Neuronal stem cell (in vitro differentiated cells): ENCODE measurements at regions not wholly inside any gene's neighbourhood (a gene's known extent, or its start where the extent isn't known, plus 50 kb on each side); places are given as distances from the start of the nearest gene placed in this dataset.

ENCODE experiments used
- DNase-seq: peaks from one replicate; pipeline ENCODE4 v3.0.0-alpha.2; 2013; ENCODE audit warnings: low spot score
- H2AFZ ChIP-seq: one replicate; pipeline ENCODE4 v1.6.1; 2013; ENCODE audit warnings: mild to moderate bottlenecking, low read length, inconsistent platforms
- H2AK5ac ChIP-seq: 2 replicates; pipeline ENCODE4 v1.6.1; 2013; ENCODE audit warnings: low read depth, mild to moderate bottlenecking, inconsistent platforms, low read length, moderate library complexity, mixed read lengths
- H2BK120ac ChIP-seq: 2 replicates; pipeline ENCODE4 v1.6.1; 2013; ENCODE audit warnings: low read depth, mild to moderate bottlenecking, inconsistent platforms, low read length, moderate library complexity, mixed read lengths
- H2BK12ac ChIP-seq: one replicate; pipeline ENCODE4 v1.6.1; 2013; ENCODE audit warnings: low read length, inconsistent platforms
- H2BK15ac ChIP-seq: 2 replicates; pipeline ENCODE4 v1.6.1; 2013; ENCODE audit warnings: mild to moderate bottlenecking, low read length, inconsistent platforms, mixed read lengths
- H2BK5ac ChIP-seq: one replicate; pipeline ENCODE4 v1.6.1; 2013; ENCODE audit warnings: inconsistent platforms, mild to moderate bottlenecking, low read length, moderate library complexity
- H3K14ac ChIP-seq: one replicate; pipeline ENCODE4 v1.6.1; 2013; ENCODE audit warnings: low read length, inconsistent platforms
- H3K18ac ChIP-seq: 2 replicates; pipeline ENCODE4 v1.6.1; 2013; ENCODE audit warnings: low read length, inconsistent platforms
- H3K23ac ChIP-seq: 2 replicates; pipeline ENCODE4 v1.6.1; 2013; ENCODE audit warnings: low read depth, mild to moderate bottlenecking, mixed read lengths, low read length, inconsistent platforms; ENCODE audit not compliant: poor library complexity
- H3K27ac ChIP-seq: replicated peaks from 3 replicates; pipeline ENCODE4 v1.5.1; 2013; ENCODE audit warnings: low read length, inconsistent platforms
- H3K27me3 ChIP-seq, 3 experiments: 2 replicates each; pipeline ENCODE4 v1.6.1; 2013; ENCODE audit warnings: low read length in 3 of 3, mild to moderate bottlenecking in 2 of 3, inconsistent platforms in 1 of 3, low read depth in 1 of 3, mixed read lengths in 1 of 3, moderate library complexity in 1 of 3; ENCODE audit not compliant: control insufficient read depth in 3 of 3, insufficient read depth in 3 of 3
- H3K36me3 ChIP-seq, 2 donors: replicated peaks in 1 of 2; 2 replicates each; pipeline ENCODE4 v1.6.1; 2013; ENCODE audit warnings: low read length in 2 of 2; ENCODE audit not compliant: control insufficient read depth in 2 of 2, insufficient read depth in 2 of 2
- H3K4ac ChIP-seq: 2 replicates; pipeline ENCODE4 v1.6.1; 2013; ENCODE audit warnings: inconsistent platforms, mild to moderate bottlenecking, low read length, moderate library complexity
- H3K4me1 ChIP-seq, 2 donors: 1 replicate in 1 of 2; 2 replicates in 1 of 2; pipeline ENCODE4 v1.6.1; 2013; ENCODE audit warnings: low read length in 2 of 2, low read depth in 1 of 2; ENCODE audit not compliant: control insufficient read depth in 2 of 2, insufficient read depth in 1 of 2
- H3K4me2 ChIP-seq: one replicate; pipeline ENCODE4 v1.6.1; 2013; ENCODE audit warnings: mild to moderate bottlenecking, low read length, inconsistent platforms; ENCODE audit not compliant: insufficient read depth, poor library complexity, severe bottlenecking
- H3K4me3 ChIP-seq, 2 donors: 2 replicates each; pipeline ENCODE4 v1.5.1; 2013; ENCODE audit warnings: low read length in 2 of 2, mild to moderate bottlenecking in 2 of 2, inconsistent platforms in 1 of 2, moderate library complexity in 1 of 2
- H3K79me1 ChIP-seq: one replicate; pipeline ENCODE4 v1.6.1; 2013; ENCODE audit warnings: low read depth, mild to moderate bottlenecking, inconsistent platforms, low read length, moderate library complexity
- H3K9ac ChIP-seq: one replicate; pipeline ENCODE4 v1.6.1; 2013; ENCODE audit warnings: mild to moderate bottlenecking, low read depth, low read length, inconsistent platforms; ENCODE audit not compliant: poor library complexity
- H3K9me3 ChIP-seq, 2 donors: replicated peaks in 1 of 2; 2 replicates each; pipeline versions ENCODE3 to v1.6.1; 2013; ENCODE audit warnings: low read length in 2 of 2, mild to moderate bottlenecking in 2 of 2, inconsistent platforms in 1 of 2, low read depth in 1 of 2, mixed read lengths in 1 of 2, moderate library complexity in 1 of 2; ENCODE audit not compliant: control insufficient read depth in 2 of 2, insufficient read depth in 1 of 2
- H4K8ac ChIP-seq: one replicate; pipeline ENCODE4 v1.6.1; 2013; ENCODE audit warnings: low read depth, mild to moderate bottlenecking, inconsistent platforms, low read length, moderate library complexity
- H4K91ac ChIP-seq: one replicate; pipeline ENCODE4 v1.6.1; 2013; ENCODE audit warnings: low read length, low read depth, mild to moderate bottlenecking, inconsistent platforms; ENCODE audit not compliant: poor library complexity
- WGBS, 2 donors: extraction: QIAGEN DNeasy Blood & Tissue Kit; methylation state at CpG; one replicate each; pipeline ENCODE4 v1.1.7; 2013; ENCODE audit warnings: missing lambda C conversion rate in 2 of 2, mixed read lengths in 1 of 2; ENCODE audit not compliant: insufficient read length in 2 of 2, insufficient replicate concordance in 1 of 2; ENCODE audit errors: extremely low coverage in 2 of 2; 5-methylcytosine and 5-hydroxymethylcytosine counted together

DNA sequence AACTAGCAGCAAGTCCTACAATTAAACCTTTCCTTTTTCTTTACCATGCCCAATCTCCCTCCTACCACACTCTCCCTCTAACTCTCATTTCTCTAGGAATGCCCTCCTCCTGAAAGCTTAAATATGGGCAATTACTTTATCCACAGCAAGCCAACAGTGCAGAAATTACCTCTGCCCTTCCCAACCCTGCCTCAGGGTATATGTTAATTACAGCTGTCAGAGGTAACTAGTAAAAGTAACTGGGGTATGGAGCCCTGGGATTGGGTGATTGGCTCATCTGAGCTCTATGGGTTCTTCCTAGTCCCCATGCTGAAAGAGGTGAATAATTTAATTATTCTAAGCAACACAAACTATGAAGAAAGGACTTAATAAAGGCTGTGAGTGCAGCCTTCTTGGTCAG lies 478.9 kb upstream of the NMUR2 start:
- Histone ChIP-seq H4K8ac (no peak overlapping the region), H3K9me3 (no peaks in the 10 kb centered on the region), H3K79me1 (no peaks in the 10 kb centered on the region), H3K18ac (no peak overlapping the region), H2BK15ac (no peak overlapping the region), H2AK5ac (no peak overlapping the region), H3K9ac (no peak overlapping the region), H3K4ac (no peak overlapping the region), H3K4me3 (no peak overlapping the region), H3K4me2 (no peak overlapping the region), H3K27ac (no peak overlapping the region), H2AFZ (no peak overlapping the region), H3K14ac (no peak overlapping the region), H2BK5ac (no peak overlapping the region), H3K4me1 (no peaks in the 10 kb centered on the region), H4K91ac (no peak overlapping the region), H2BK120ac (no peak overlapping the region), H3K23ac (no peak overlapping the region), H3K36me3 (no peaks in the 10 kb centered on the region), H3K27me3 (no peaks in the 10 kb centered on the region), H2BK12ac (no peak overlapping the region)
- no peak for DNase-seq

DNA sequence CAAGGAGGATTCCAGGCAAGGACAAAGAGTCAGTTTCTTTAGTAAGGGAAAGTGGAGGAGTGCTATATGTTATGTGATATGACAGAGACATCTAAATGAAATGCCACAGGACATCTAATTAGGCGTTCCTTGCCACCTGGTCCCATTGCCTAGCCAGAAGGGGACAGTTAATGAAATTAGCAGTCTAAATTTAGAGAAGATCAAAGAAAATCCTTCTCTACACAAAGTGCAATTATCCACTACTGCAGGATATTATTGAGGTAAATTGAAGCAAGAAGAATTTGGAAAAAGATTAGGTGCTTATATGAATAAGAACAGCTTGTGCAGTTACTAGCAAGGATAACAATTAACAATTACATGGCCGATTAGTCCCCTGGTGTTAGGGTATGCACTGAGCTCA lies 495.3 kb upstream of the NMUR2 start:
- no peak overlapping the region for H2AFZ ChIP-seq
- no peak overlapping the region for H2BK15ac ChIP-seq
- no peak overlapping the region for H3K4me2 ChIP-seq
- no peak overlapping the region for H3K27ac ChIP-seq
- no peak overlapping the region for H2BK5ac ChIP-seq
- H3K14ac ChIP-seq = no peak overlapping the region
- no peak overlapping the region for H2AK5ac ChIP-seq
- WGBS, 2 donors = no CpG with 5 or more reads among the region's 2 CpGs
- no peak overlapping the region for H3K4me3 ChIP-seq
- no peak overlapping the region for H3K4ac ChIP-seq
- no peak overlapping the region for H4K8ac ChIP-seq
- no peak for DNase-seq
- no peaks in the 10 kb centered on the region for H3K79me1 ChIP-seq
- H2BK120ac ChIP-seq = no peak overlapping the region
- no peak overlapping the region for H3K18ac ChIP-seq
- H3K9ac ChIP-seq = no peak overlapping the region
- H2BK12ac ChIP-seq = no peak overlapping the region
- no peak overlapping the region for H3K23ac ChIP-seq
- H3K4me1 ChIP-seq = peaks cover 0 to 3% of the 10 kb centered on the region in 2 donors
- no peaks in the 10 kb centered on the region for H3K27me3 ChIP-seq
- H3K9me3 ChIP-seq = no peaks in the 10 kb centered on the region
- no peaks in the 10 kb centered on the region for H3K36me3 ChIP-seq
- H4K91ac ChIP-seq = no peak overlapping the region

DNA sequence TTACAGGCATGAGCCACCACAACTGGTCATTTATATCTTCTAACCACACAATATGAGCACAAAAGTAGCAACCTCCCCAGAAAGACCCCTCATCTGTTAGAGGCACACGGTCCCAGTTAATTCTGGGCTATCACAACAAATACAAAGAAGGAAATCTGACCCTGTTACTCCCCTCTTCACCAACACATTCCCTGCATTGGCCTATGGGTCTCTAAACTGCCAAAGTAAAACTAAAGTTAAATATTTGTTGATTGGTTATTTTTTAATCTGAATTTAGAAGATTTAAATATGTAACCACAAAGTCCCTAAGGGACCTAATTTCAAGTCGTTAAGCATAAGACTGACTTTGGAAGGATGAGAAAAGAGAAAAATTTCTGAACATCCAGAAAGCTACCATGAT lies 496.7 kb upstream of the NMUR2 start:
- Histone ChIP-seq H3K4me2 (no peak overlapping the region), H2AFZ (no peak overlapping the region), H2AK5ac (no peak overlapping the region), H2BK15ac (no peak overlapping the region), H3K4me3 (no peak overlapping the region), H3K18ac (no peak overlapping the region), H4K91ac (no peak overlapping the region), H3K4ac (no peak overlapping the region), H3K23ac (no peak overlapping the region), H3K79me1 (no peaks in the 10 kb centered on the region), H2BK120ac (no peak overlapping the region), H2BK5ac (no peak overlapping the region), H3K14ac (no peak overlapping the region), H3K36me3 (no peaks in the 10 kb centered on the region), H3K9me3 (no peaks in the 10 kb centered on the region), H2BK12ac (no peak overlapping the region), H4K8ac (no peak overlapping the region), H3K4me1 (peaks cover 0 to 3% of the 10 kb centered on the region in 2 donors), H3K27me3 (no peaks in the 10 kb centered on the region), H3K9ac (no peak overlapping the region), H3K27ac (no peak overlapping the region)
- no peak for DNase-seq
- WGBS, 2 donors = no CpG with 5 or more reads among the region's 2 CpGs

DNA sequence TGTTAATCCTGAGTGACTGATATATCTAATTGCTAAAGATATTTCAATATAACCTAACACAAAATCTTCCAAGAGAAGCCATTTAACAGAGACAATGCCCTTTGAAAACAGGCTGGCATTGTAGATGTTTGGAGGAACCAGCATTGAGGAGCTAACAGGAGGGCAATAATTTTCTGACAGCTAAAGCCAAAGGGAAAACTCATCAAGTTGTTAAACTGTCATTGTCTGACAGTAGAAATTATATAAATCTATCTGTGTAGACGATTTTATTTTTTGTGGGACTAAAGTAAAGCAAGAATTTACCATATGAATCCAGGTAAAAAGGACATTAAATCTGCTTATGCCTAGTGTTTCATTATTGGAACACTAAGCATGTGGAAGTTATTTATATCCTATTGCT lies 500.2 kb upstream of the NMUR2 start:
- H4K91ac ChIP-seq = no peak overlapping the region
- no peaks in the 10 kb centered on the region for H3K36me3 ChIP-seq
- H3K4ac ChIP-seq = no peak overlapping the region
- peaks cover 0 to under 1% of the 10 kb centered on the region in 2 donors for H3K4me1 ChIP-seq
- H2AFZ ChIP-seq = no peak overlapping the region
- no peak overlapping the region for H3K9ac ChIP-seq
- no peaks in the 10 kb centered on the region for H3K9me3 ChIP-seq
- H3K27ac ChIP-seq = no peak overlapping the region
- H3K27me3 ChIP-seq = no peaks in the 10 kb centered on the region
- no peak overlapping the region for H3K4me2 ChIP-seq
- no peak overlapping the region for H3K18ac ChIP-seq
- H2BK15ac ChIP-seq = no peak overlapping the region
- no peak overlapping the region for H2BK5ac ChIP-seq
- no peak overlapping the region for H2BK120ac ChIP-seq
- no peak for DNase-seq
- WGBS, 2 donors = no CpG with 5 or more reads among the region's 1 CpG
- no peak overlapping the region for H2AK5ac ChIP-seq
- no peak overlapping the region for H2BK12ac ChIP-seq
- H4K8ac ChIP-seq = no peak overlapping the region
- H3K23ac ChIP-seq = no peak overlapping the region
- H3K14ac ChIP-seq = no peak overlapping the region
- H3K79me1 ChIP-seq = no peaks in the 10 kb centered on the region
- H3K4me3 ChIP-seq = no peak overlapping the region
